ENCODE measurements at regions not wholly inside any gene's neighbourhood (a gene's known extent, or its start where the extent isn't known, plus 50 kb on each side); places are given as distances from the start of the nearest gene placed in this dataset.

DNA sequence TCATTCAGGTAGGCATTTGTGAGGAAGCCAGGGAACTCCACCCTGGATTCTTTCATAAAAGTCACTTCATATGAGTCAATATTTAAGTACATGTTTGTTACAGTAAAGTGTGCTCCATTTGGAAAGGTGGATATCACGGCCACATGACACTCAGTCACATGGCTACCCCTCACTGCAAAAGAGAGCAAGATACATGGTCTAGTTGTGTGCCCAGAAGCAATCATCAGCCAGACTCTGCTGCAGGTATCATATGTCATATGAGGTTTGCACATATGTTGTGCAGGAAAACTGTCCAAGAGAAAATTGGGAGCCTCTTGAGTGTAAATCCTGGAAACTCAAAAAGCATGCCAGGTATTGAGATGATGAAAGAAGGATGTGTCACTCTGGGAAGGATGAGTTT is 55.0 kb upstream of the NMNAT3 start:
- in situ Hi-C loops (cut with HindIII; ENCODE audit: low sequenced_read_pairs) = no loop called here
- TF ChIP-seq, protein P1, sequence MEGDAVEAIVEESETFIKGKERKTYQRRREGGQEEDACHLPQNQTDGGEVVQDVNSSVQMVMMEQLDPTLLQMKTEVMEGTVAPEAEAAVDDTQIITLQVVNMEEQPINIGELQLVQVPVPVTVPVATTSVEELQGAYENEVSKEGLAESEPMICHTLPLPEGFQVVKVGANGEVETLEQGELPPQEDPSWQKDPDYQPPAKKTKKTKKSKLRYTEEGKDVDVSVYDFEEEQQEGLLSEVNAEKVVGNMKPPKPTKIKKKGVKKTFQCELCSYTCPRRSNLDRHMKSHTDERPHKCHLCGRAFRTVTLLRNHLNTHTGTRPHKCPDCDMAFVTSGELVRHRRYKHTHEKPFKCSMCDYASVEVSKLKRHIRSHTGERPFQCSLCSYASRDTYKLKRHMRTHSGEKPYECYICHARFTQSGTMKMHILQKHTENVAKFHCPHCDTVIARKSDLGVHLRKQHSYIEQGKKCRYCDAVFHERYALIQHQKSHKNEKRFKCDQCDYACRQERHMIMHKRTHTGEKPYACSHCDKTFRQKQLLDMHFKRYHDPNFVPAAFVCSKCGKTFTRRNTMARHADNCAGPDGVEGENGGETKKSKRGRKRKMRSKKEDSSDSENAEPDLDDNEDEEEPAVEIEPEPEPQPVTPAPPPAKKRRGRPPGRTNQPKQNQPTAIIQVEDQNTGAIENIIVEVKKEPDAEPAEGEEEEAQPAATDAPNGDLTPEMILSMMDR (IDR thresholded peaks at IDR 0.05; ENCODE audit: low read depth, low read length, missing control alignments) = no peak
- H3K4me3 ChIP-seq (ENCODE audit: low read depth, low read length) = no peak overlapping the region
- DNase-seq (ENCODE audit: low read depth) = no peak

DNA sequence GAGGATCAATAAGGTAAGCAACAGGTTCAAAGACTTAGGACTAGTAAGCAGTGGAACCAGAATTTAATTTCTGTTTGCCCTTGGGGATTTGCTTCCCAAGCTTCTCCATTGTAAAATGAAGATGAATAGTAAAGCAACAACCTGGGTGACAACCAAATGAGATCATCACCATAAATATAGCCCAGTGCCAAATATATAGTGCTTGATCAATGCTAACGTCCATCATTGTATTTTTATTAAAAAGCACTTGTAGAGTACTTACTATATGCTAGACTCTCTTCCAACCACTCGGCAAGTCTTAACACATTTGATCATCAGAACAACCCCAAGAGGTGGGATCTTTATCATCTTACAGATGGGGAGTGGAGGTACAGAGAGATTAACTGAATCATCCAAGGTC is 51.5 kb upstream of the NMNAT3 start:
- TF ChIP-seq, protein P1 (IDR thresholded peaks at IDR 0.05; ENCODE audit: low read depth, low read length, missing control alignments) = no peak
- in situ Hi-C loops (cut with HindIII; ENCODE audit: low sequenced_read_pairs) = no loop called here
- DNase-seq (ENCODE audit: low read depth) = no peak
- no peak overlapping the region for H3K4me3 ChIP-seq (ENCODE audit: low read depth, low read length)

DNA sequence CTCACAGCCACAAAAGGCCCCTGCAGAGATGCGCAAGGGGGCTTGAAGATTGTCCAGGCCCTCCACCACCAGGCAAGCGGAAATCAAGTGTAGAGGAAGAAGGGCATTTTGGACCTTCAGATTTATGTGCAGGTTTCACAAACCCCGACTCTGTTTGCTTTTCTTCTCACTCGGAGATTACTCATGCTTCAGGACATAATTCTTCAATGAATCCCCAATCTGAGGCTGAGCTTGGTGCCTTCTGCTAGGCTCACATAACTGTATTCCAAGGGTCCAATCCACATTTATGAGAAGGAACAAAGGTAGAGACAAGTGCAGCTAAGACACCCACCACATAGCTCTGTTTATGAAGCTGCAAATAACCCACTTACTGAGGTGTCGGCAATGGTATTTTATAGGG is 50.6 kb upstream of the NMNAT3 start:
- no peak for DNase-seq (ENCODE audit: low read depth)
- TF ChIP-seq, protein P1 (IDR thresholded peaks at IDR 0.05; ENCODE audit: low read depth, low read length, missing control alignments) = no peak
- in situ Hi-C loops (cut with HindIII; ENCODE audit: low sequenced_read_pairs) = no loop called here
- no peak overlapping the region for H3K4me3 ChIP-seq (ENCODE audit: low read depth, low read length)

All from astrocyte of the cerebellum (primary cell).